ENCODE measurements at regions not wholly inside any gene's neighbourhood (a gene's known extent, or its start where the extent isn't known, plus 50 kb on each side); places are given as distances from the start of the nearest gene placed in this dataset.

DNA sequence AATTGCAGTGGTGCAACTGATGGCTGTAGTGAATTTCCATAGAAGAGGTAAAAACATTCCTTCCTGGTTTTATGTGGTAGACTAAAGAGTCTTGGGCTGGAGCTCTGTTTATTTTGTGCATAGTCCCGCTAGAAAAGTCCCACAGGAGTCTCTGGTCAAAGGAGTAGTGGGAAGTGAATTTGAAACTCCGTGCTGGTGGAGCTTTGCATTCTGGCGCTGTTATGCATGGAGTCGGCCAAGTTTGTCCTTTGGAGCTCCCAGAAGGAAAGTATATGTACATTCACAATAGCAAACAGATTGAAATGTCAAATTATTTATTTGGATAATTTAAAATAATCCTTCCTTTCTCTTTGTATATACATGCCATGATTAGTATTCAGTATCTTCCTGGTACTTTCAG lies 296.5 kb downstream of the LMO7 start:
- Histone ChIP-seq H3K4me3 (ENCODE audit: low read depth in 2 of 2, low read length in 2 of 2) (no peak overlapping the region), H3K36me3 (ENCODE audit: control insufficient read depth, insufficient read depth, low read length) (no peaks in the 10 kb centered on the region), H3K27ac (ENCODE audit: low read length) (no peak overlapping the region), H3K9me3 (ENCODE audit: control insufficient read depth, insufficient read depth, low read depth, low read length) (no peaks in the 10 kb centered on the region), H3K27me3 (ENCODE audit: control insufficient read depth, insufficient read depth, low read length) (no peaks in the 10 kb centered on the region), H3K4me1 (ENCODE audit: control insufficient read depth, insufficient read depth, low read length) (no peaks in the 10 kb centered on the region)
- CTCF ChIA-PET: no interaction called here
- POLR2A ChIA-PET: no interaction called here
- ATAC-seq: no peak
- no TSS peak for BruUV-seq (replicated peaks)
- in situ Hi-C loops (cut with HindIII; ENCODE audit: low pct_unique_long_range_greater_than_20kb, low sequenced_read_pairs) (no loop called here), intact Hi-C loops (cut with micrococcal nuclease; ENCODE audit: unreplicated experiment) (no loop called here)
- TF ChIP-seq CTCF (IDR thresholded peaks at IDR 0.05) (no peak), SIN3A (IDR thresholded peaks at IDR 0.05; ENCODE audit: borderline replicate concordance, insufficient read depth, low read depth, low read length) (no peak), TCF7L2 (IDR thresholded peaks at IDR 0.05; ENCODE audit: low read depth, low read length) (no peak)
- TF ChIP-seq, protein P1, sequence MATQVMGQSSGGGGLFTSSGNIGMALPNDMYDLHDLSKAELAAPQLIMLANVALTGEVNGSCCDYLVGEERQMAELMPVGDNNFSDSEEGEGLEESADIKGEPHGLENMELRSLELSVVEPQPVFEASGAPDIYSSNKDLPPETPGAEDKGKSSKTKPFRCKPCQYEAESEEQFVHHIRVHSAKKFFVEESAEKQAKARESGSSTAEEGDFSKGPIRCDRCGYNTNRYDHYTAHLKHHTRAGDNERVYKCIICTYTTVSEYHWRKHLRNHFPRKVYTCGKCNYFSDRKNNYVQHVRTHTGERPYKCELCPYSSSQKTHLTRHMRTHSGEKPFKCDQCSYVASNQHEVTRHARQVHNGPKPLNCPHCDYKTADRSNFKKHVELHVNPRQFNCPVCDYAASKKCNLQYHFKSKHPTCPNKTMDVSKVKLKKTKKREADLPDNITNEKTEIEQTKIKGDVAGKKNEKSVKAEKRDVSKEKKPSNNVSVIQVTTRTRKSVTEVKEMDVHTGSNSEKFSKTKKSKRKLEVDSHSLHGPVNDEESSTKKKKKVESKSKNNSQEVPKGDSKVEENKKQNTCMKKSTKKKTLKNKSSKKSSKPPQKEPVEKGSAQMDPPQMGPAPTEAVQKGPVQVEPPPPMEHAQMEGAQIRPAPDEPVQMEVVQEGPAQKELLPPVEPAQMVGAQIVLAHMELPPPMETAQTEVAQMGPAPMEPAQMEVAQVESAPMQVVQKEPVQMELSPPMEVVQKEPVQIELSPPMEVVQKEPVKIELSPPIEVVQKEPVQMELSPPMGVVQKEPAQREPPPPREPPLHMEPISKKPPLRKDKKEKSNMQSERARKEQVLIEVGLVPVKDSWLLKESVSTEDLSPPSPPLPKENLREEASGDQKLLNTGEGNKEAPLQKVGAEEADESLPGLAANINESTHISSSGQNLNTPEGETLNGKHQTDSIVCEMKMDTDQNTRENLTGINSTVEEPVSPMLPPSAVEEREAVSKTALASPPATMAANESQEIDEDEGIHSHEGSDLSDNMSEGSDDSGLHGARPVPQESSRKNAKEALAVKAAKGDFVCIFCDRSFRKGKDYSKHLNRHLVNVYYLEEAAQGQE (IDR thresholded peaks at IDR 0.05; ENCODE audit: insufficient read depth in 1 of 2, low read depth in 2 of 2, low read length in 1 of 2): no peak
- DNase-seq (ENCODE audit: low read depth, low spot score): no peak

GRCh38 chr13:75931116-75931515 lies 295.0 kb downstream of the LMO7 start:
- Histone ChIP-seq H3K36me3 (ENCODE audit: control insufficient read depth, insufficient read depth, low read length) (no peaks in the 10 kb centered on the region), H3K27me3 (ENCODE audit: control insufficient read depth, insufficient read depth, low read length) (no peaks in the 10 kb centered on the region), H3K27ac (ENCODE audit: low read length) (no peak overlapping the region), H3K9me3 (ENCODE audit: control insufficient read depth, insufficient read depth, low read depth, low read length) (no peaks in the 10 kb centered on the region), H3K4me3 (ENCODE audit: low read depth in 2 of 2, low read length in 2 of 2) (no peak overlapping the region), H3K4me1 (ENCODE audit: control insufficient read depth, insufficient read depth, low read length) (no peaks in the 10 kb centered on the region)
- ATAC-seq (no peak), DNase-seq (ENCODE audit: low read depth, low spot score) (no peak)
- no TSS peak for BruUV-seq (replicated peaks)
- CTCF ChIA-PET: no interaction called here
- in situ Hi-C loops (cut with HindIII; ENCODE audit: low pct_unique_long_range_greater_than_20kb, low sequenced_read_pairs) (no loop called here), intact Hi-C loops (cut with micrococcal nuclease; ENCODE audit: unreplicated experiment) (no loop called here)
- TF ChIP-seq TCF7L2 (IDR thresholded peaks at IDR 0.05; ENCODE audit: low read depth, low read length) (no peak), CTCF (IDR thresholded peaks at IDR 0.05) (no peak), SIN3A (IDR thresholded peaks at IDR 0.05; ENCODE audit: borderline replicate concordance, insufficient read depth, low read depth, low read length) (no peak), POLR2AphosphoS5 (IDR thresholded peaks at IDR 0.05; ENCODE audit: low read depth, low read length) (no peak)
- TF ChIP-seq, protein P1 (IDR thresholded peaks at IDR 0.05; ENCODE audit: insufficient read depth in 1 of 2, low read depth in 2 of 2, low read length in 1 of 2): no peak
- POLR2A ChIA-PET: no interaction called here

Data from Panc1 (cell line).